ENCODE measurements at regions not wholly inside any gene's neighbourhood (a gene's known extent, or its start where the extent isn't known, plus 50 kb on each side); places are given as distances from the start of the nearest gene placed in this dataset.
"Not testable (repeated sequence)": the region's sequence is repeated elsewhere in the genome, so short reads cannot be mapped to it uniquely, and the experiment has no call there.

DNA sequence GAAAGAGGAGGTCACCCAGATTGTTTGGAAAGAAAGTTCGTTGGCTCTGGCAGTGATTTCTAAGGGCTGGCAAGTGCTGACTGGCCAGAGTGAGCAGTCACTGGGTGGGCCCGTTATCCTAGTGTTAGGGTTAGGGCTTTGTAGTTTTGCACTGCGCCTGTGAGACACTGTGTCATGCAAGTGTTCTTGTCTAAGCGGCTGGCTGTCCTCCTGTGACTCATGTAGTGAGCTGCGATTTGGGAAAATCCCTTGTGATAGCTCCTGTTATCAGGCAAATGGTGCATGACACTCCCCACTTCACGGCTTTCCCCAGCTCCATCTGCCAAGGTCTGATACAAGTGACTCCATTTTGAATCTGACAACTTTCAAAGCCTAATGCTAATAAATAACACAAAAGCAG lies 526.0 kb upstream of the ADAMTS16 start:
- no peaks in the 10 kb centered on the region for H3K9me3 ChIP-seq
- H3K36me3 ChIP-seq, result no peaks in the 10 kb centered on the region
- no peaks in the 10 kb centered on the region for H3K27me3 ChIP-seq
- H3K4me3 ChIP-seq, result no peak overlapping the region
- no peak overlapping the region for H3K27ac ChIP-seq
- no peaks in the 10 kb centered on the region for H3K4me1 ChIP-seq
- intact Hi-C loops (cut with DNase I), result no loop called here
- TF ChIP-seq, protein P1, sequence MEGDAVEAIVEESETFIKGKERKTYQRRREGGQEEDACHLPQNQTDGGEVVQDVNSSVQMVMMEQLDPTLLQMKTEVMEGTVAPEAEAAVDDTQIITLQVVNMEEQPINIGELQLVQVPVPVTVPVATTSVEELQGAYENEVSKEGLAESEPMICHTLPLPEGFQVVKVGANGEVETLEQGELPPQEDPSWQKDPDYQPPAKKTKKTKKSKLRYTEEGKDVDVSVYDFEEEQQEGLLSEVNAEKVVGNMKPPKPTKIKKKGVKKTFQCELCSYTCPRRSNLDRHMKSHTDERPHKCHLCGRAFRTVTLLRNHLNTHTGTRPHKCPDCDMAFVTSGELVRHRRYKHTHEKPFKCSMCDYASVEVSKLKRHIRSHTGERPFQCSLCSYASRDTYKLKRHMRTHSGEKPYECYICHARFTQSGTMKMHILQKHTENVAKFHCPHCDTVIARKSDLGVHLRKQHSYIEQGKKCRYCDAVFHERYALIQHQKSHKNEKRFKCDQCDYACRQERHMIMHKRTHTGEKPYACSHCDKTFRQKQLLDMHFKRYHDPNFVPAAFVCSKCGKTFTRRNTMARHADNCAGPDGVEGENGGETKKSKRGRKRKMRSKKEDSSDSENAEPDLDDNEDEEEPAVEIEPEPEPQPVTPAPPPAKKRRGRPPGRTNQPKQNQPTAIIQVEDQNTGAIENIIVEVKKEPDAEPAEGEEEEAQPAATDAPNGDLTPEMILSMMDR (IDR thresholded peaks at IDR 0.05), result no peak
- DNase-seq (ENCODE audit: low spot score in 2 of 2), result no peak

DNA sequence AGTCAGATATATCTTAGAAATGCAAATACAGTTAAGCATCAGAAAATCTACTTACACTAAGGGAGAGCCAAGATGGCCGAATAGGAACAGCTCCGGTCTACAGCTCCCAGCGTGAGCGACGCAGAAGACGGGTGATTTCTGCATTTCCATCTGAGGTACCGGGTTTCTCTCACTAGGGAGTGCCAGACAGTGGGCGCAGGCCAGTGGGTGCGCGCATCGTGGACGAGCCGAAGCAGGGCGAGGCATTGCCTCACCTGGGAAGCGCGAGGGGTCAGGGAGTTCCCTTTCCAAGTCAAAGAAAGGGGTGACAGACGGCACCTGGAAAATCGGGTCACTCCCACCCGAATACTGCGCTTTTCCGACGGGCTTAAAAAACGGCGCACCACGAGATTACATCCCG lies 524.8 kb upstream of the ADAMTS16 start:
- DNase-seq (ENCODE audit: low spot score in 2 of 2); intact Hi-C loops (cut with DNase I); H3K4me1 ChIP-seq; H3K9me3 ChIP-seq; H3K27ac ChIP-seq; H3K36me3 ChIP-seq; H3K4me3 ChIP-seq; H3K27me3 ChIP-seq: not testable (repeated sequence)

DNA sequence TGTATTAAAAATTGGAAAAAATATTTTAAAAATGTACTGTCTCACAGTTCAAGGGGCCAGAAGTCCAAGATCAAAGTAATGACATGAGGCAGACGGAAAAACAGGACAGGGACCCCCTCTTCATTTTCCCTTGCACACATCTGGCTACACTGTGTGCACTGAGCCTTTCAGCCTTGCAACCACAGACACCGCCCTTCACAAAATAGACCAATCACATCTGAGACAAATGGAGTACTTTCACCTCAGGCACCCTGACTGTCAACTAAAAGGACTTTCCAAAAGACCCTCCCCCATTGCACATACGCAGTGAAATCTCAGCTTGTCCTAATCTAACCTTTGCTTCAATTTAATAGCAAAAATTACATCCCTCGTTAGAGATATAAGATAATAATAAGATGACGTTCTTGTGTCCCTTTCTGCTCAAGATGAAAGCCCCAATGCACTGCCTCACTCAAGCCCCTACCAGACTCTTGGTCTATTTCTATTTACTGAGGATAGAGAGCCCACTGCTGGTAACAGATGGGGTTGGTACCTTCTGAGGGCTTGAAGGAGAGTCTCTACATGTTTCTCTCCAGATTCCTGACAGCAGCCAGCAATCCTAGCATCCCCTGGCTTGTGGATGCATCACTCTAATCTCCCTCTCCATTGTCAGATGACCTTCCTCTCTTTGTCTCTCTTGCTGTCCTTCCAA lies 514.8 kb upstream of the ADAMTS16 start:
- Histone ChIP-seq H3K9me3 (no peaks in the 10 kb centered on the region), H3K27ac (no peak overlapping the region), H3K27me3 (no peaks in the 10 kb centered on the region), H3K4me1 (no peaks in the 10 kb centered on the region), H3K36me3 (no peaks in the 10 kb centered on the region), H3K4me3 (no peak overlapping the region)
- intact Hi-C loops (cut with DNase I), result no loop called here
- TF ChIP-seq, protein P1 (IDR thresholded peaks at IDR 0.05), result no peak
- no peak for DNase-seq (ENCODE audit: low spot score in 2 of 2)

DNA sequence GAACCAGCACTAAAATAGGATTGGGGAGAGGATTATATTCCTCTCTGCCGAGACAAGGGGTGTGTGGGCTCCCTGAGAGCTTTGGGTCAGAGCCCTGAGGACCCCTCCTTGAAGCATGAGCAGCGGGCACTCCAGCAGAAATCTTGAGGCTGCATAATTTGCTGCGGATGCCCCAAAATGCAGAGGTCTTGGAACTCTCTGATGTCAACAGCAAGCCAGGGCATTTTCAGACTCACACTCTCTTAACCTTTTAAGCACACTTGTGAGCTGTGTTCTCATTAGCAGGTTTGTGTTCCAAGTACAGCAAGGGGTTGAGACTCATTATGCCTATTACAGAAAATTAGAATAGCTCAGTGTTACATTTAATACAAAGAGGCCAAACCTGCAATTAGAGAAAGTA lies 513.0 kb upstream of the ADAMTS16 start:
- H3K4me3 ChIP-seq, result no peak overlapping the region
- intact Hi-C loops (cut with DNase I), result no loop called here
- DNase-seq (ENCODE audit: low spot score in 2 of 2), result no peak
- H3K27me3 ChIP-seq, result no peaks in the 10 kb centered on the region
- H3K4me1 ChIP-seq, result no peaks in the 10 kb centered on the region
- TF ChIP-seq, protein P1 (IDR thresholded peaks at IDR 0.05), result no peak
- H3K9me3 ChIP-seq, result no peaks in the 10 kb centered on the region
- H3K27ac ChIP-seq, result no peak overlapping the region
- no peaks in the 10 kb centered on the region for H3K36me3 ChIP-seq

DNA sequence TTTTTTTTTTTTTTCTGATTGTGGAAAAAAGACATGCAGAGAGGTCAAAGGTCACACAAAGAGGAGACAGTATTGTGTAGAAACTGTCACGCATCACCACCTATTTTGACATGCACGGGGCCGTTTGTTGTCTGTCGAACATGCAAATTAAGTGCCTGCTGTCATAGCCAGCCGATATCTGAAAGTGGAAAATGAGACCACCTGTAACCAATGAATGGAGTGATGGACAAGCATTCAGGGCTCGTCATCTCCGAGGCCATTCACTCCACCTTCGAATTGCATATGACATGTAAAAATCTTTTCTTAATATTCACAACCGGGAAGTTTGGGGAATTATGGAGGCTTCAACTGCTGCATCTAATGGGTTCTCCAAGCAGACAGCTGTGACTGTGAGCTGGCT lies 512.2 kb upstream of the ADAMTS16 start:
- no peaks in the 10 kb centered on the region for H3K27me3 ChIP-seq
- no peak overlapping the region for H3K4me3 ChIP-seq
- TF ChIP-seq, protein P1 (IDR thresholded peaks at IDR 0.05), result no peak
- no peak overlapping the region for H3K27ac ChIP-seq
- no peaks in the 10 kb centered on the region for H3K9me3 ChIP-seq
- H3K36me3 ChIP-seq, result no peaks in the 10 kb centered on the region
- no peak for DNase-seq (ENCODE audit: low spot score in 2 of 2)
- intact Hi-C loops (cut with DNase I), result no loop called here
- no peaks in the 10 kb centered on the region for H3K4me1 ChIP-seq

DNA sequence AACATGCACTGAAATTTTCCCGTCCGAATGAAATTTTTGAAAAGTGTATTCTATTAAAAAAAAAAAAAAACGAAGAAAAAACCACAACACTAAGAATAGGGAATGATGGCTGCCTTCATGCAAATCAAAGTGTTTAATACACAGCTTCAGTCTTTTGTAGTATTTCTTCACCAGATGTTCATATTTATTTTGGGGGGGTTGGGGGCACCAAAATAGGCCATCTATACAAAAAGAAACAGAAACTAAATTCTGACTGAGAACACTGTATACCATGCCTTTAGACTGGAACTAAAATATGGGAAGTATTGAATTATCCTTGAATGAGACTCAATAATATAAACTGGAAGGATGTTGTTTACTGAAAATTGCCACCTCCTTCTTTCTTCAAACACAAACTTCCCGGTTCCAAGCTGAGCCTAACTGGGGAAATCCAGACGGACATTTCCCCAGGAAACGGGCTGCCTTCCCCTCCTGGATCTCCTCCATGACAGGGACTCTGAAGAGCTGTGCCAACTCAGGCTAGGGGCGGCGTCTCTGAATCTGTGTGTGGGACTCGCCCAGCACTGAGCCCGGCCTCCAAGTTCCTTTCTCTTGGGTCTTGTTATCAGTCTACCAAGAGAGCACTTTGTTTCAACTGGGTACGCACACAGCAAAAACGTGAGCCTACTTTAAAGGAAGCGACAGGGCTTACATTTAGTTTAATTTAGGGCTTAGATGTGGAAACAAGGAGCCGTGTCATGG lies 511.3 kb upstream of the ADAMTS16 start:
- Histone ChIP-seq H3K27me3 (no peaks in the 10 kb centered on the region), H3K4me1 (no peaks in the 10 kb centered on the region), H3K27ac (no peak overlapping the region), H3K9me3 (no peaks in the 10 kb centered on the region), H3K4me3 (no peak overlapping the region), H3K36me3 (no peaks in the 10 kb centered on the region)
- TF ChIP-seq, protein P1 (IDR thresholded peaks at IDR 0.05), result no peak
- intact Hi-C loops (cut with DNase I), result no loop called here
- no peak for DNase-seq (ENCODE audit: low spot score in 2 of 2)
